ENCODE measurements at regions not wholly inside any gene's neighbourhood (a gene's known extent, or its start where the extent isn't known, plus 50 kb on each side); places are given as distances from the start of the nearest gene placed in this dataset.

- TF ChIP-seq ZNF462 (CRISPR knock-in tag; IDR thresholded peaks at IDR 0.05): no peak
- no peak for TF ChIP-seq CTCF (conservative IDR thresholded peaks at IDR 0.05; ENCODE audit: low read depth in 2 of 2)
- TF ChIP-seq ZNF331 (CRISPR knock-in tag; IDR thresholded peaks at IDR 0.05; ENCODE audit: low read depth): no peak
- no peak for TF ChIP-seq JUNB (IDR thresholded peaks at IDR 0.05; ENCODE audit: unreplicated experiment)
- no peak for TF ChIP-seq ETS1 (IDR thresholded peaks at IDR 0.05)
These were observed 50.1 kb upstream of the ARMC2 start (continued) for GRCh38 chr6:108797951-108798669.

Measured in GM23338 (cell line).